ENCODE measurements at regions not wholly inside any gene's neighbourhood (a gene's known extent, or its start where the extent isn't known, plus 50 kb on each side); places are given as distances from the start of the nearest gene placed in this dataset.

- TF ChIP-seq CTCF (conservative IDR thresholded peaks at IDR 0.05; ENCODE audit: low read depth, low read length) (no peak), EZH2 (IDR thresholded peaks at IDR 0.05; ENCODE audit: borderline replicate concordance, low read depth, low read length, poor library complexity, severe bottlenecking) (no peak)
Observed at GRCh38 chr3:137511655-137512054, 252.5 kb upstream of the SOX14 start.

All from A673 (cell line).